Suprapubic skin (tissue), 3 donors: ENCODE measurements at regions not wholly inside any gene's neighbourhood (a gene's known extent, or its start where the extent isn't known, plus 50 kb on each side); places are given as distances from the start of the nearest gene placed in this dataset.

Experiments used
- CTCF ChIP-seq, 2 donors: fragments of 200-600 bp in 1 of 2; fragments of 450-650 bp in 1 of 2; sonication (generic) in 1 of 2; IDR thresholded peaks; one replicate each; pipeline ENCODE4 v1.5.1; 2016 to 2019; ENCODE audit warnings: antibody characterized with exemption in 2 of 2, mild to moderate bottlenecking in 1 of 2, moderate library complexity in 1 of 2
- EP300 ChIP-seq: sonication (generic); formaldehyde crosslinking; IDR thresholded peaks from one replicate; pipeline ENCODE4 v1.6.1; 2017; ENCODE audit warnings: antibody characterized with exemption
- POLR2A ChIP-seq, 2 donors: fragments of 450-650 bp; IDR thresholded peaks; one replicate each; pipeline ENCODE4 v1.6.1; 2017; ENCODE audit warnings: antibody characterized with exemption in 2 of 2, mild to moderate bottlenecking in 2 of 2, moderate library complexity in 2 of 2

- TF ChIP-seq CTCF (IDR thresholded peaks at IDR 0.05): no peak
- no peak for TF ChIP-seq POLR2A (IDR thresholded peaks at IDR 0.05)
- TF ChIP-seq EP300: no peak
These were observed 311.6 kb downstream of the KCNRG start for GRCh38 chr13:50326811-50327210.
